Spleen (tissue), 7 donors: ENCODE measurements at regions not wholly inside any gene's neighbourhood (a gene's known extent, or its start where the extent isn't known, plus 50 kb on each side); places are given as distances from the start of the nearest gene placed in this dataset.

ENCODE experiments used
- CTCF ChIP-seq, 11 experiments: fragments of 200-600 bp in 7 of 11; fragments of 450-650 bp in 4 of 11; sonication (generic) in 4 of 11; IDR thresholded peaks in 8 of 11; conservative IDR thresholded peaks in 3 of 11; 1 replicate in 7 of 11; 2 replicates in 4 of 11; pipeline versions ENCODE4 v1.4.0 to v1.8.0; 2016 to 2021; ENCODE audit warnings: antibody characterized with exemption in 11 of 11, inconsistent platforms in 4 of 11, mild to moderate bottlenecking in 1 of 11
- POLR2A ChIP-seq, 3 donors: fragments of 450-650 bp; IDR thresholded peaks; one replicate each; pipeline ENCODE4 v1.5.1; 2017; ENCODE audit warnings: antibody characterized with exemption in 3 of 3, mild to moderate bottlenecking in 1 of 3
- donor health status: DM: no; HTN: no; CAD: no; lungs with moderate emphysema.
- donor health status: DM: no; HTN: no; CAD: no.
- donor health status: DM: no; HTN: no; CAD: no.

GRCh38 chr20:25749649-25750048 lies 53.0 kb upstream of the ZNF337 start:
- TF ChIP-seq POLR2A (IDR thresholded peaks at IDR 0.05) (no peak), CTCF (IDR thresholded peaks at IDR 0.05 in 8 of 11, conservative IDR thresholded peaks at IDR 0.05 in 3 of 11) (no peak)
